WERI-Rb-1 (cell line): ENCODE measurements at regions not wholly inside any gene's neighbourhood (a gene's known extent, or its start where the extent isn't known, plus 50 kb on each side); places are given as distances from the start of the nearest gene placed in this dataset.

Experiments
- DNase-seq: peaks from one replicate; pipeline ENCODE4 v3.0.0-alpha.2; 2020
- H3K27ac ChIP-seq: fragments of 250-450 bp; sonication (Bioruptor Pico); 2 replicates; pipeline ENCODE4 v1.5.1; 2020; ENCODE audit warnings: mild to moderate bottlenecking, moderate library complexity
- H3K27me3 ChIP-seq: fragments of 250-450 bp; sonication (Bioruptor Pico); 2 replicates; pipeline ENCODE4 v1.5.1; 2021; ENCODE audit warnings: mild to moderate bottlenecking, low read depth, moderate library complexity; ENCODE audit not compliant: insufficient read depth, severe bottlenecking
- H3K36me3 ChIP-seq: fragments of 250-450 bp; sonication (Bioruptor Pico); 2 replicates; pipeline ENCODE4 v1.5.1; 2020; ENCODE audit warnings: mild to moderate bottlenecking, moderate library complexity
- H3K4me3 ChIP-seq: 2 replicates; pipeline ENCODE4 v1.5.1; 2011; ENCODE audit warnings: low read depth, mild to moderate bottlenecking, control low read depth, low read length
- H3K9me3 ChIP-seq: fragments of 250-450 bp; sonication (Bioruptor Pico); 2 replicates; pipeline ENCODE4 v1.5.1; 2021; ENCODE audit warnings: mild to moderate bottlenecking, moderate library complexity; ENCODE audit not compliant: severe bottlenecking
- TF ChIP-seq, protein P1 (sequence below): IDR thresholded peaks from 2 replicates; pipeline ENCODE4 v1.5.1; 2011; ENCODE audit warnings: low read depth, mild to moderate bottlenecking, control low read depth, inconsistent platforms, low read length

DNA sequence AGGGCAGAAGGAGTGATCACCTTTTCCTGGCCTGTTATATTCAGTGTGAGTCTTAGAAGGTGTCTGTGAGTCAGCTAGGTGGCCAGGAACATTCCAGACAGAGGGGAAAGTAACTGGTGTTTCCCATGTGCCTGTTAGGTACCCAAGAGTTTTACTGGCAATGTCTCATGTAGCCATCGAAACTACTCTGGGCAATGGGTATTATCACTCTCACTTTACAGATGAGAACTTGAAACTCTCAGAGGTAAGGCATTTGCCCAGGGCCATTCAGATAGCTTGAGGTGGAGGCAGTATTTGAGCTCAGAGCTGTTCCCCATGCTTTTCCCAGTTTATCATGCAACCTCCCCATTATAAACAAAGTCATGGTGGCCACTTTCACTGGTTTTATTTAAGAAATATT is 80.4 kb upstream of the NHS start:
- Histone ChIP-seq H3K9me3 (peaks cover 2% of the 10 kb centered on the region), H3K27me3 (peaks cover 20% of the 10 kb centered on the region), H3K27ac (no peak overlapping the region), H3K4me3 (no peak overlapping the region), H3K36me3 (no peaks in the 10 kb centered on the region)
- DNase-seq: no peak
- TF ChIP-seq, protein P1, sequence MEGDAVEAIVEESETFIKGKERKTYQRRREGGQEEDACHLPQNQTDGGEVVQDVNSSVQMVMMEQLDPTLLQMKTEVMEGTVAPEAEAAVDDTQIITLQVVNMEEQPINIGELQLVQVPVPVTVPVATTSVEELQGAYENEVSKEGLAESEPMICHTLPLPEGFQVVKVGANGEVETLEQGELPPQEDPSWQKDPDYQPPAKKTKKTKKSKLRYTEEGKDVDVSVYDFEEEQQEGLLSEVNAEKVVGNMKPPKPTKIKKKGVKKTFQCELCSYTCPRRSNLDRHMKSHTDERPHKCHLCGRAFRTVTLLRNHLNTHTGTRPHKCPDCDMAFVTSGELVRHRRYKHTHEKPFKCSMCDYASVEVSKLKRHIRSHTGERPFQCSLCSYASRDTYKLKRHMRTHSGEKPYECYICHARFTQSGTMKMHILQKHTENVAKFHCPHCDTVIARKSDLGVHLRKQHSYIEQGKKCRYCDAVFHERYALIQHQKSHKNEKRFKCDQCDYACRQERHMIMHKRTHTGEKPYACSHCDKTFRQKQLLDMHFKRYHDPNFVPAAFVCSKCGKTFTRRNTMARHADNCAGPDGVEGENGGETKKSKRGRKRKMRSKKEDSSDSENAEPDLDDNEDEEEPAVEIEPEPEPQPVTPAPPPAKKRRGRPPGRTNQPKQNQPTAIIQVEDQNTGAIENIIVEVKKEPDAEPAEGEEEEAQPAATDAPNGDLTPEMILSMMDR: no peak

DNA sequence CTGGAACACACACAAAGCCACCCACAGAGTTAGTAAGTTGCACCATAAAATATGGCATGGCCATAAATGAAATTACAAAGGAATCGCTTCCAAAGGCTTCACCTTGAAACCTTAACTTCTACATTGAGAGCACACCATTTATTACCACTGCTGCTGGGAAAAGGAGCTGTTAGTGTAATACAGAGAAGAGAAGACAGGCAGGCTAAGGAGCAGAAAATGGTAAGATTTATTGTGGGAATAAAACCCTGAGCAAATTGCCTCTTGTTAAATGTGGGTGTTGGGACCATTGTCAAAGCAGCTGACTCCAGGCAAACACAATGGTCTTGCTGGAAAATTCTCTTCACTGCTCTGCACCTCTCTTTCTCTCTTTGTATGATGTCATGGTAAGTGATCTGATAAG is 79.2 kb upstream of the NHS start:
- H3K4me3 ChIP-seq: no peak overlapping the region
- H3K27me3 ChIP-seq: peaks cover 14% of the 10 kb centered on the region
- H3K9me3 ChIP-seq: peaks cover 2% of the 10 kb centered on the region
- no peak overlapping the region for H3K27ac ChIP-seq
- TF ChIP-seq, protein P1: no peak
- DNase-seq: no peak
- H3K36me3 ChIP-seq: no peaks in the 10 kb centered on the region

DNA sequence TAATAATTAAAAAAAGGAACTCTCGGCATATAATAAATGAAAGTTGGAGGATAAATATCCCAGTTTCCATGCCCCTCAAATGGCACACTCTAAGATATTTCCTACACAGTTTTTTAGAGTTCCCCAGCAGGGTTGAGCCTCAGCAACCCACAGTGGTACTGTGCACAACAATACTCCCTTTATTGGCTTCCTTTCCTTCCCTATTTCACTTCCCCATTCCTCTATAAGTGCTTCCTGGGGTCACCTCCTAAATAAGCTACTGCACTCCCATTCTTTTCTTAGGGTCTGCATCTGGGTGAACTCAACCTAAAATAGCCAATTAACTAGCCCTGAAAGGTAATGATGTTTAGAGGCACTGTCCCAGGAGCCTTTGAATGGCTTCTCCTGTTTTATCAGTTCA is 76.4 kb upstream of the NHS start:
- Histone ChIP-seq H3K27me3 (peaks cover 5% of the 10 kb centered on the region), H3K4me3 (no peak overlapping the region), H3K36me3 (no peaks in the 10 kb centered on the region), H3K9me3 (peaks cover 2% of the 10 kb centered on the region), H3K27ac (no peak overlapping the region)
- DNase-seq: no peak
- TF ChIP-seq, protein P1: no peak

- no peak overlapping the region for H3K4me3 ChIP-seq
- TF ChIP-seq, protein P1: no peak
- no peaks in the 10 kb centered on the region for H3K36me3 ChIP-seq
- H3K27me3 ChIP-seq: peaks cover 5% of the 10 kb centered on the region
- peaks cover 2% of the 10 kb centered on the region for H3K9me3 ChIP-seq
- no peak overlapping the region for H3K27ac ChIP-seq
- no peak for DNase-seq
Measured at GRCh38 chrX:17299206-17299605, 75.8 kb upstream of the NHS start.

- Histone ChIP-seq H3K9me3 (no peaks in the 10 kb centered on the region), H3K27ac (no peak overlapping the region), H3K4me3 (no peak overlapping the region), H3K27me3 (peaks cover 36% of the 10 kb centered on the region), H3K36me3 (no peaks in the 10 kb centered on the region)
- TF ChIP-seq, protein P1: no peak
- DNase-seq: no peak
Measured at GRCh38 chrX:17323397-17323796, 51.6 kb upstream of the NHS start.
